Spinal cord (tissue), 9 donors: ENCODE measurements at regions not wholly inside any gene's neighbourhood (a gene's known extent, or its start where the extent isn't known, plus 50 kb on each side); places are given as distances from the start of the nearest gene placed in this dataset.
"Not testable (repeated sequence)": the region's sequence is repeated elsewhere in the genome, so short reads cannot be mapped to it uniquely, and the experiment has no call there.

ENCODE experiments used
- DNase-seq, 6 donors: peaks; one replicate each; pipeline versions ENCODE4 v3.0.0 to v3.0.0-alpha.2; 2013 to 2015; ENCODE audit warnings: low spot score in 6 of 6, low read depth in 4 of 6
- H3K27ac ChIP-seq: one replicate; pipeline ENCODE4 v1.5.1; 2013; ENCODE audit warnings: low read depth, low read length, control low read depth
- H3K27me3 ChIP-seq: one replicate; pipeline ENCODE4 v1.6.1; 2013; ENCODE audit warnings: low read length; ENCODE audit not compliant: control insufficient read depth, insufficient read depth
- H3K36me3 ChIP-seq: one replicate; pipeline ENCODE4 v1.6.1; 2013; ENCODE audit warnings: low read length; ENCODE audit not compliant: control insufficient read depth, insufficient read depth
- H3K4me1 ChIP-seq: one replicate; pipeline ENCODE4 v1.6.1; 2013; ENCODE audit warnings: low read length; ENCODE audit not compliant: control insufficient read depth, insufficient read depth
- H3K4me3 ChIP-seq: one replicate; pipeline ENCODE4 v1.5.1; 2013; ENCODE audit warnings: low read depth, low read length, control low read depth
- H3K9me3 ChIP-seq: one replicate; pipeline ENCODE4 v1.6.1; 2013; ENCODE audit warnings: low read length; ENCODE audit not compliant: control insufficient read depth, insufficient read depth
- whole genome bisulfite sequencing: methylation state at CpG from one replicate; pipeline ENCODE4 v1.1.5; 2013; ENCODE audit warnings: missing lambda C conversion rate; ENCODE audit not compliant: insufficient coverage; 5-methylcytosine and 5-hydroxymethylcytosine counted together
- donor health status: healthy.

GRCh38 chr6:164346631-164347030 is 932.1 kb downstream of the QKI start:
- H3K27ac ChIP-seq, result peak overlapping the region; percentile 72

GRCh38 chr6:164345806-164346496 is 931.4 kb downstream of the QKI start:
- no peaks in the 10 kb centered on the region for H3K27me3 ChIP-seq
- H3K4me3 ChIP-seq, result no peak overlapping the region
- H3K4me1 ChIP-seq, result no peaks in the 10 kb centered on the region
- DNase-seq, result peak in 4 of 6 donors; percentile 21 to 63 (median 42)
- H3K36me3 ChIP-seq, result no peaks in the 10 kb centered on the region
- H3K9me3 ChIP-seq, result no peaks in the 10 kb centered on the region
- H3K27ac ChIP-seq, result peak overlapping the region; percentile 72
- WGBS, result 41% methylated on average over 5 of the region's 8 CpGs

More at GRCh38 chr6:164346631-164347030, 932.1 kb downstream of the QKI start:
- Histone ChIP-seq H3K4me3 (no peak overlapping the region), H3K4me1 (no peaks in the 10 kb centered on the region), H3K27me3 (no peaks in the 10 kb centered on the region), H3K36me3 (no peaks in the 10 kb centered on the region), H3K9me3 (no peaks in the 10 kb centered on the region)
- DNase-seq, result no peak

- Histone ChIP-seq H3K36me3 (no peaks in the 10 kb centered on the region), H3K27ac (peak overlapping the region; percentile 72), H3K9me3 (no peaks in the 10 kb centered on the region), H3K4me3 (no peak overlapping the region), H3K27me3 (no peaks in the 10 kb centered on the region), H3K4me1 (no peaks in the 10 kb centered on the region)
- peak in 4 of 6 donors; percentile 9 to 64 (median 42) for DNase-seq
- 24% methylated on average over 2 of the region's 3 CpGs for WGBS
Measured at GRCh38 chr6:164345327-164345726, 930.8 kb downstream of the QKI start.

GRCh38 chr6:164344801-164345291 is 930.3 kb downstream of the QKI start:
- Histone ChIP-seq H3K9me3 (no peaks in the 10 kb centered on the region), H3K4me3 (no peak overlapping the region), H3K36me3 (no peaks in the 10 kb centered on the region), H3K4me1 (no peaks in the 10 kb centered on the region), H3K27ac (peak overlapping the region; percentile 72), H3K27me3 (no peaks in the 10 kb centered on the region)
- peak; percentile 19 to 87 (median 60) for DNase-seq
- 26% methylated on average over 2 of the region's 7 CpGs for WGBS

GRCh38 chr6:164339442-164339841 is 924.9 kb downstream of the QKI start:
- not testable (repeated sequence) for H3K4me3 ChIP-seq, H3K27me3 ChIP-seq, H3K36me3 ChIP-seq, DNase-seq, H3K27ac ChIP-seq, H3K9me3 ChIP-seq, H3K4me1 ChIP-seq
- 93% methylated on average over 4 of the region's 4 CpGs for WGBS

- no peak overlapping the region for H3K4me3 ChIP-seq
- no peak for DNase-seq
- 100% methylated on average over 1 of the region's 4 CpGs for WGBS
- H3K27me3 ChIP-seq, result no peaks in the 10 kb centered on the region
- no peak overlapping the region for H3K27ac ChIP-seq
- no peaks in the 10 kb centered on the region for H3K9me3 ChIP-seq
- no peaks in the 10 kb centered on the region for H3K4me1 ChIP-seq
- peaks cover 6% of the 10 kb centered on the region for H3K36me3 ChIP-seq
Measured at GRCh38 chr6:164337925-164338397, 923.4 kb downstream of the QKI start.

- no peaks in the 10 kb centered on the region for H3K27me3 ChIP-seq
- H3K9me3 ChIP-seq, result no peaks in the 10 kb centered on the region
- H3K27ac ChIP-seq, result no peak overlapping the region
- no peak for DNase-seq
- no peak overlapping the region for H3K4me3 ChIP-seq
- H3K36me3 ChIP-seq, result peaks cover 6% of the 10 kb centered on the region
- H3K4me1 ChIP-seq, result no peaks in the 10 kb centered on the region
- 96% methylated on average over 42 of the region's 50 CpGs for WGBS
Measured at GRCh38 chr6:164337024-164337924, 922.8 kb downstream of the QKI start.

- Histone ChIP-seq H3K27me3 (no peaks in the 10 kb centered on the region), H3K4me3 (no peak overlapping the region), H3K4me1 (no peaks in the 10 kb centered on the region), H3K36me3 (peaks cover 6% of the 10 kb centered on the region), H3K27ac (no peak overlapping the region), H3K9me3 (no peaks in the 10 kb centered on the region)
- no peak for DNase-seq
- 100% methylated on average over 2 of the region's 2 CpGs for WGBS
Measured at GRCh38 chr6:164336455-164336854, 921.9 kb downstream of the QKI start.

- no peak overlapping the region for H3K27ac ChIP-seq
- no peaks in the 10 kb centered on the region for H3K27me3 ChIP-seq
- no peaks in the 10 kb centered on the region for H3K9me3 ChIP-seq
- no peaks in the 10 kb centered on the region for H3K4me1 ChIP-seq
- no peaks in the 10 kb centered on the region for H3K36me3 ChIP-seq
- no peak overlapping the region for H3K4me3 ChIP-seq
- DNase-seq, result no peak
- no CpG with 5 or more reads among the region's 2 CpGs for WGBS
Measured at GRCh38 chr6:164331026-164331425, 916.5 kb downstream of the QKI start.
